Muscle layer of duodenum (tissue), 2 donors: ENCODE measurements at regions not wholly inside any gene's neighbourhood (a gene's known extent, or its start where the extent isn't known, plus 50 kb on each side); places are given as distances from the start of the nearest gene placed in this dataset.

ENCODE experiments used
- H3K27ac ChIP-seq: one replicate; pipeline ENCODE4 v1.7.0; 2013; ENCODE audit warnings: mild to moderate bottlenecking, low read length
- H3K27me3 ChIP-seq: one replicate; pipeline ENCODE4 v1.7.0; 2013; ENCODE audit warnings: low read depth, mild to moderate bottlenecking, control low read depth, low read length
- H3K36me3 ChIP-seq, 2 donors: one replicate each; pipeline ENCODE4 v1.7.0; 2013; ENCODE audit warnings: low read length in 2 of 2, control low read depth in 1 of 2, mild to moderate bottlenecking in 1 of 2; ENCODE audit not compliant: insufficient read depth in 2 of 2, control insufficient read depth in 1 of 2
- H3K4me1 ChIP-seq, 2 donors: one replicate each; pipeline ENCODE4 v1.7.0; 2013; ENCODE audit warnings: low read length in 2 of 2, mild to moderate bottlenecking in 2 of 2, control low read depth in 1 of 2, moderate library complexity in 1 of 2; ENCODE audit not compliant: insufficient read depth in 2 of 2, control insufficient read depth in 1 of 2
- H3K4me3 ChIP-seq, 2 donors: one replicate each; pipeline ENCODE4 v1.7.0; 2013; ENCODE audit warnings: low read length in 2 of 2, low read depth in 1 of 2, mild to moderate bottlenecking in 1 of 2
- H3K9me3 ChIP-seq, 2 donors: one replicate each; pipeline ENCODE4 v1.7.0; 2013; ENCODE audit warnings: low read length in 2 of 2, control low read depth in 1 of 2, mild to moderate bottlenecking in 1 of 2; ENCODE audit not compliant: control insufficient read depth in 1 of 2
- donor health status: healthy.

GRCh38 chr5:172588380-172588779 is 52.7 kb upstream of the NEURL1B start:
- Histone ChIP-seq H3K36me3 (no peaks in the 10 kb centered on the region), H3K4me3 (no peak overlapping the region), H3K4me1 (peaks cover 0 to 3% of the 10 kb centered on the region in 2 donors), H3K9me3 (no peaks in the 10 kb centered on the region), H3K27ac (no peak overlapping the region), H3K27me3 (no peaks in the 10 kb centered on the region)

- H3K36me3 ChIP-seq = no peaks in the 10 kb centered on the region
- H3K27ac ChIP-seq = no peak overlapping the region
- H3K4me1 ChIP-seq = peaks cover 0 to 4% of the 10 kb centered on the region in 2 donors
- H3K9me3 ChIP-seq = no peaks in the 10 kb centered on the region
- no peaks in the 10 kb centered on the region for H3K27me3 ChIP-seq
- H3K4me3 ChIP-seq = no peak overlapping the region
These were observed 54.0 kb upstream of the NEURL1B start for GRCh38 chr5:172587061-172587405.

GRCh38 chr5:172586125-172587060 is 54.7 kb upstream of the NEURL1B start:
- Histone ChIP-seq H3K4me3 (no peak overlapping the region), H3K27me3 (no peaks in the 10 kb centered on the region), H3K36me3 (no peaks in the 10 kb centered on the region), H3K4me1 (peaks cover 0 to 4% of the 10 kb centered on the region in 2 donors), H3K9me3 (no peaks in the 10 kb centered on the region), H3K27ac (no peak overlapping the region)

- Histone ChIP-seq H3K4me3 (no peak overlapping the region), H3K27ac (no peak overlapping the region), H3K36me3 (no peaks in the 10 kb centered on the region), H3K4me1 (peaks cover 0 to 4% of the 10 kb centered on the region in 2 donors), H3K9me3 (no peaks in the 10 kb centered on the region), H3K27me3 (no peaks in the 10 kb centered on the region)
These were observed 55.9 kb upstream of the NEURL1B start for GRCh38 chr5:172585114-172585513.

- no peaks in the 10 kb centered on the region for H3K27me3 ChIP-seq
- peaks cover 0 to 4% of the 10 kb centered on the region in 2 donors for H3K4me1 ChIP-seq
- H3K9me3 ChIP-seq = no peaks in the 10 kb centered on the region
- no peak overlapping the region for H3K27ac ChIP-seq
- no peak overlapping the region for H3K4me3 ChIP-seq
- H3K36me3 ChIP-seq = no peaks in the 10 kb centered on the region
These were observed 56.4 kb upstream of the NEURL1B start for GRCh38 chr5:172584638-172585037.

GRCh38 chr5:172583931-172584511 is 57.0 kb upstream of the NEURL1B start:
- H3K4me3 ChIP-seq = no peak overlapping the region
- peak overlapping the region; percentile 27 for H3K27ac ChIP-seq
- peaks cover 0 to 4% of the 10 kb centered on the region in 2 donors for H3K4me1 ChIP-seq
- no peaks in the 10 kb centered on the region for H3K36me3 ChIP-seq
- H3K27me3 ChIP-seq = no peaks in the 10 kb centered on the region
- no peaks in the 10 kb centered on the region for H3K9me3 ChIP-seq

GRCh38 chr5:172582940-172583339 is 58.1 kb upstream of the NEURL1B start:
- Histone ChIP-seq H3K9me3 (no peaks in the 10 kb centered on the region), H3K36me3 (no peaks in the 10 kb centered on the region), H3K27me3 (no peaks in the 10 kb centered on the region), H3K4me3 (no peak overlapping the region), H3K27ac (no peak overlapping the region), H3K4me1 (peaks cover 0 to 4% of the 10 kb centered on the region in 2 donors)

DNA sequence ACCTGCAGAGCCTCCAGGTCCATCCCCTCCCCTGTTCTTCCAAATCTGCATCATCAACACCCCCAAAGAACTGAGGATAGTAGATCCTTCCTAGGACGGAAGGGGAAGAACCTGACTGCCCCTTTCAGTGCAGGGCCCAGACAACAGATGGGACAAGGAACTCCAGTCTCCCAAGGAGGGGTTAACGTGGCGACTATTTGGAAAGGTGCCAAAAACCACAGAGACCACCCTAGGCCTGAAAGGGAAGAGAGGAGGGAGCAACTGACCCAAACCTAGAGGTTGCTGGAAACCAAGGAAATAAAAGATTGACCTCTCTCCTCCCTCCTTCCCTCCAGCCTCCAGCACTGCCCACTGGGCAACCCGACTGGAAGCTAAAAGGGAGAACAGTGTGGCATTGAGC is 59.7 kb upstream of the NEURL1B start:
- no peaks in the 10 kb centered on the region for H3K9me3 ChIP-seq
- H3K27me3 ChIP-seq = no peaks in the 10 kb centered on the region
- H3K4me3 ChIP-seq = no peak overlapping the region
- H3K27ac ChIP-seq = no peak overlapping the region
- no peaks in the 10 kb centered on the region for H3K36me3 ChIP-seq
- H3K4me1 ChIP-seq = peaks cover 1 to 4% of the 10 kb centered on the region in 2 donors

GRCh38 chr5:172579403-172579990 is 61.6 kb upstream of the NEURL1B start:
- Histone ChIP-seq H3K4me3 (no peak overlapping the region), H3K36me3 (no peaks in the 10 kb centered on the region), H3K4me1 (peaks cover 7 to 15% of the 10 kb centered on the region in 2 donors), H3K27me3 (no peaks in the 10 kb centered on the region), H3K27ac (no peak overlapping the region), H3K9me3 (no peaks in the 10 kb centered on the region)

- Histone ChIP-seq H3K4me3 (no peak overlapping the region), H3K27ac (no peak overlapping the region), H3K4me1 (peaks cover 3 to 15% of the 10 kb centered on the region in 2 donors), H3K9me3 (no peaks in the 10 kb centered on the region), H3K27me3 (no peaks in the 10 kb centered on the region), H3K36me3 (no peaks in the 10 kb centered on the region)
These were observed 63.7 kb upstream of the NEURL1B start for GRCh38 chr5:172577267-172577909.
